Testis (tissue), 2 donors: ENCODE measurements at regions not wholly inside any gene's neighbourhood (a gene's known extent, or its start where the extent isn't known, plus 50 kb on each side); places are given as distances from the start of the nearest gene placed in this dataset.

ENCODE experiments used
- DNase-seq: peaks from one replicate; pipeline ENCODE4 v3.0.0-alpha.2; 2019
- H3K27ac ChIP-seq, 2 donors: fragments of 200-600 bp; sonication (generic); one replicate each; pipeline ENCODE4 v1.5.1; 2019
- H3K27me3 ChIP-seq: fragments of 200-600 bp; sonication (generic); one replicate; pipeline ENCODE4 v1.5.1; 2019
- H3K36me3 ChIP-seq: fragments of 200-600 bp; sonication (generic); one replicate; pipeline ENCODE4 v1.5.1; 2017; ENCODE audit warnings: low read depth; ENCODE audit errors: missing control alignments
- H3K4me1 ChIP-seq: fragments of 200-600 bp; sonication (generic); one replicate; pipeline ENCODE4 v1.5.1; 2019
- H3K4me3 ChIP-seq, 2 donors: fragments of 200-600 bp; sonication (generic); one replicate each; pipeline ENCODE4 v1.5.1; 2017 to 2019
- H3K9me3 ChIP-seq: fragments of 200-600 bp; sonication (generic); one replicate; pipeline ENCODE4 v1.5.1; 2017
- CTCF ChIP-seq, 3 experiments: fragments of 450-650 bp in 2 of 3; fragments of 200-600 bp in 1 of 3; sonication (generic) in 1 of 3; IDR thresholded peaks; one replicate each; pipeline ENCODE4 v1.5.1; 2016 to 2019; ENCODE audit warnings: antibody characterized with exemption in 3 of 3, mild to moderate bottlenecking in 2 of 3, moderate library complexity in 1 of 3
- POLR2A ChIP-seq: fragments of 450-650 bp; IDR thresholded peaks from one replicate; pipeline ENCODE4 v1.6.1; 2017; ENCODE audit warnings: antibody characterized with exemption, mild to moderate bottlenecking, moderate library complexity
- WGBS, 2 donors: methylation state at CpG; one replicate each; pipeline ENCODE4 v1.1.5; 2018; 5-methylcytosine and 5-hydroxymethylcytosine counted together
- intact Hi-C: fragments of 100-400 bp; cut with DNase I; formaldehyde crosslinking; loops from one replicate; pipeline ENCODE4 v1.15.1; 2023; ENCODE audit warnings: low total_unique reads

DNA sequence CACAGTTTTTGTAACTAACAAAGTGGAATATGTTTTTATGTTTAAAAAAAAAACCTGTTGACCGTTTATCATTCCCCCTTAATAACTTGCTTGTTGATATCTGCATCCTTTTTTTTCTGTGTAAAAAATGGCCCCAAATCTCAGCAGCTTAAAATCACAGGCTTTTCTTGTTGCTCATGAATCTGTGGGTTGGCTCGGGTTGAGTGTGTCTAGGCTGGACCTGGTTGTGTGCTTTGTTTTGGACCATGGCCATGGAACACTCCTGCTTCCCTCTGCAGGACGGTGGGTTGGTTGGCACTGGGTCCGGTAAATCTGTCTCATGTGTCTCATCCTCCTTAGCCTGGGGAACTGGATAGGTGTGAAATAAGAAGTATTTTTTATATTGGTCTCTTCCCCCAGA is 139.0 kb upstream of the LINC00305 start:
- no peak overlapping the region for H3K4me3 ChIP-seq
- H3K27ac ChIP-seq = no peak overlapping the region
- H3K27me3 ChIP-seq = no peaks in the 10 kb centered on the region
- no peaks in the 10 kb centered on the region for H3K36me3 ChIP-seq
- no peaks in the 10 kb centered on the region for H3K4me1 ChIP-seq
- DNase-seq = no peak
- H3K9me3 ChIP-seq = no peaks in the 10 kb centered on the region
- WGBS, 2 donors = 52 to 56% methylated on average over 4 of the region's 4 CpGs
- intact Hi-C loops = no loop called here
- no peak for TF ChIP-seq CTCF (IDR thresholded peaks at IDR 0.05)
- no peak for TF ChIP-seq POLR2A

DNA sequence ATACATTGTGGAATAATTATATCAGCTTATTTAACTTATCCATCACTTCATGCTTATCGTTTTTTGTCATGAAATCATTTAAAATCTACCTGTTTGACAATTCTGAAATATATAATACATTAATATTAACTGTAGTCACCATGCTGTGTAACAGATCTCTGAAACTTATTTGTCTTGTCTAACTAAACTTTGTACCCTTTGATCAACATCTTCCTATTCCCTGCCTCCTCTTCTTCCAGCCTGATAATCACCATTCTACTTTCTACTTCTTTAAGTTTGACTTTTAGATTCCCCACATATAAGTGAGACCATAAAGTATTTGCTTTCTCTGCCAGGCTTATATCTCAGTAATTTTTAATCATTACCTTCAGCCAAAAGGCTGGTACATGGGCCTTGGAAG is 134.2 kb upstream of the LINC00305 start:
- H3K4me1 ChIP-seq = no peaks in the 10 kb centered on the region
- H3K9me3 ChIP-seq = no peaks in the 10 kb centered on the region
- H3K4me3 ChIP-seq = no peak overlapping the region
- H3K27ac ChIP-seq = no peak overlapping the region
- H3K27me3 ChIP-seq = no peaks in the 10 kb centered on the region
- intact Hi-C loops = no loop called here
- 90 to 93% methylated on average over 1 of the region's 1 CpG for whole genome bisulfite sequencing, 2 donors
- no peak for TF ChIP-seq POLR2A
- TF ChIP-seq CTCF (IDR thresholded peaks at IDR 0.05) = no peak
- H3K36me3 ChIP-seq = no peaks in the 10 kb centered on the region
- DNase-seq = no peak

GRCh38 chr18:64278026-64278425 is 129.1 kb upstream of the LINC00305 start:
- intact Hi-C loops = no loop called here
- 97 to 100% methylated on average over 5 of the region's 5 CpGs for WGBS, 2 donors
- TF ChIP-seq CTCF (IDR thresholded peaks at IDR 0.05) (no peak), POLR2A (no peak)
- H3K27me3 ChIP-seq = no peaks in the 10 kb centered on the region
- H3K27ac ChIP-seq = no peak overlapping the region
- H3K4me3 ChIP-seq = no peak overlapping the region
- no peaks in the 10 kb centered on the region for H3K9me3 ChIP-seq
- H3K4me1 ChIP-seq = no peaks in the 10 kb centered on the region
- no peaks in the 10 kb centered on the region for H3K36me3 ChIP-seq
- no peak for DNase-seq

GRCh38 chr18:64276311-64277090 is 127.6 kb upstream of the LINC00305 start:
- 50 to 55% methylated on average over 5 of the region's 5 CpGs for WGBS, 2 donors
- no peak for TF ChIP-seq CTCF (IDR thresholded peaks at IDR 0.05)
- no peak for TF ChIP-seq POLR2A

More at GRCh38 chr18:64276311-64277090, 127.6 kb upstream of the LINC00305 start:
- DNase-seq = no peak
- Histone ChIP-seq H3K9me3 (no peaks in the 10 kb centered on the region), H3K27me3 (no peaks in the 10 kb centered on the region), H3K4me3 (no peak overlapping the region), H3K4me1 (no peaks in the 10 kb centered on the region), H3K27ac (no peak overlapping the region), H3K36me3 (no peaks in the 10 kb centered on the region)
- intact Hi-C loops = no loop called here
